ENCODE measurements at regions not wholly inside any gene's neighbourhood (a gene's known extent, or its start where the extent isn't known, plus 50 kb on each side); places are given as distances from the start of the nearest gene placed in this dataset.

DNA sequence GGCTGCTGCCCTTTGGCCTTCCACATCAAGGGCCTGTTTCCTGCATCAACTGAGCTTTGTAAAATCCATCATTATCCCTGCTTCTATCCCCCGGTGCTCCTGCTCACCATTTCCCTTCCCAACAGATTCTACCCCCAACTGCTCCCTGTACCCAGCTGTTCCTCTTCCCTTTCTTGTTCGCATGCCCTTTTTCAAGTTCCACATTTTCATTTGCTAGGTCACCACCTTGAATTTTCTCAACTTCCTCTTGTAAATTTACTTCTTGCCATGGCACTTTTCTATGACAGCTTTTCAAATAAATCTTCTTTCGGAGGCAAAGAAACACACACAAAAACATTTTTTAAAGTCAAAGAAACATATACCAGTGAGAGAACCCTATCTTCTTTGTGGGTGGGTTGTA lies 330.5 kb upstream of the ADGRL2 start:
- BruUV-seq (replicated peaks) = no TSS peak
- intact Hi-C loops (cut with micrococcal nuclease; ENCODE audit: unreplicated experiment) = no loop called here
- Histone ChIP-seq H3K4me2 (ENCODE audit: low read depth, low read length) (no peak overlapping the region), H3K27ac (ENCODE audit: extremely low read length, insufficient read depth, low read length) (no peak overlapping the region), H3K9ac (ENCODE audit: insufficient read depth, low read depth, low read length) (no peak overlapping the region), H3K4me3 (replicated peaks in 1 of 3; ENCODE audit: insufficient read depth in 1 of 3, low read depth in 2 of 3, low read length in 3 of 3) (no peak overlapping the region), H3K27me3 (ENCODE audit: control insufficient read depth in 1 of 2, insufficient read depth in 2 of 2, low read length in 2 of 2) (no peaks in the 10 kb centered on the region; a peak in 1 of 5 replicates), H3K4me1 (ENCODE audit: insufficient read depth, low read length) (no peaks in the 10 kb centered on the region), H3K79me2 (ENCODE audit: insufficient read depth, low read length) (no peaks in the 10 kb centered on the region), H3K36me3 (replicated peaks in 1 of 2; ENCODE audit: control insufficient read depth in 1 of 2, insufficient read depth in 2 of 2, low read length in 2 of 2) (no peaks in the 10 kb centered on the region), H3K9me3 (ENCODE audit: low read length) (peaks cover 27% of the 10 kb centered on the region; the same call in 1 of the 2 replicates), H2AFZ (ENCODE audit: low read length) (no peak overlapping the region), H4K20me1 (ENCODE audit: insufficient read depth, low read length) (no peaks in the 10 kb centered on the region)
- FAIRE-seq = no peak
- TF ChIP-seq EED (CRISPR knock-in tag; IDR thresholded peaks at IDR 0.05) (no peak), GTF2F1 (IDR thresholded peaks at IDR 0.05; ENCODE audit: low read length) (no peak), ZNF724P (CRISPR knock-in tag; IDR thresholded peaks at IDR 0.05; ENCODE audit: borderline replicate concordance) (no peak), JUNB (CRISPR knock-in tag; IDR thresholded peaks at IDR 0.05; ENCODE audit: borderline replicate concordance) (no peak), ZNF34 (CRISPR knock-in tag; IDR thresholded peaks at IDR 0.05; ENCODE audit: borderline replicate concordance) (no peak), HNRNPUL1 (IDR thresholded peaks at IDR 0.05; ENCODE audit: low read depth, low read length) (no peak), ZNF30 (CRISPR knock-in tag; IDR thresholded peaks at IDR 0.05) (no peak), RFX5 (IDR thresholded peaks at IDR 0.05; ENCODE audit: low read depth, low read length) (no peak), ZBTB21 (CRISPR knock-in tag; IDR thresholded peaks at IDR 0.05) (no peak)
- TF ChIP-seq, protein P1, sequence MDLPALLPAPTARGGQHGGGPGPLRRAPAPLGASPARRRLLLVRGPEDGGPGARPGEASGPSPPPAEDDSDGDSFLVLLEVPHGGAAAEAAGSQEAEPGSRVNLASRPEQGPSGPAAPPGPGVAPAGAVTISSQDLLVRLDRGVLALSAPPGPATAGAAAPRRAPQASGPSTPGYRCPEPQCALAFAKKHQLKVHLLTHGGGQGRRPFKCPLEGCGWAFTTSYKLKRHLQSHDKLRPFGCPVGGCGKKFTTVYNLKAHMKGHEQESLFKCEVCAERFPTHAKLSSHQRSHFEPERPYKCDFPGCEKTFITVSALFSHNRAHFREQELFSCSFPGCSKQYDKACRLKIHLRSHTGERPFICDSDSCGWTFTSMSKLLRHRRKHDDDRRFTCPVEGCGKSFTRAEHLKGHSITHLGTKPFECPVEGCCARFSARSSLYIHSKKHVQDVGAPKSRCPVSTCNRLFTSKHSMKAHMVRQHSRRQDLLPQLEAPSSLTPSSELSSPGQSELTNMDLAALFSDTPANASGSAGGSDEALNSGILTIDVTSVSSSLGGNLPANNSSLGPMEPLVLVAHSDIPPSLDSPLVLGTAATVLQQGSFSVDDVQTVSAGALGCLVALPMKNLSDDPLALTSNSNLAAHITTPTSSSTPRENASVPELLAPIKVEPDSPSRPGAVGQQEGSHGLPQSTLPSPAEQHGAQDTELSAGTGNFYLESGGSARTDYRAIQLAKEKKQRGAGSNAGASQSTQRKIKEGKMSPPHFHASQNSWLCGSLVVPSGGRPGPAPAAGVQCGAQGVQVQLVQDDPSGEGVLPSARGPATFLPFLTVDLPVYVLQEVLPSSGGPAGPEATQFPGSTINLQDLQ (CRISPR knock-in tag; IDR thresholded peaks at IDR 0.05) = no peak
- TF ChIP-seq, protein P2, sequence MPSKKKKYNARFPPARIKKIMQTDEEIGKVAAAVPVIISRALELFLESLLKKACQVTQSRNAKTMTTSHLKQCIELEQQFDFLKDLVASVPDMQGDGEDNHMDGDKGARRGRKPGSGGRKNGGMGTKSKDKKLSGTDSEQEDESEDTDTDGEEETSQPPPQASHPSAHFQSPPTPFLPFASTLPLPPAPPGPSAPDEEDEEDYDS (CRISPR knock-in tag; IDR thresholded peaks at IDR 0.05) = no peak
- TF ChIP-seq, protein P3, sequence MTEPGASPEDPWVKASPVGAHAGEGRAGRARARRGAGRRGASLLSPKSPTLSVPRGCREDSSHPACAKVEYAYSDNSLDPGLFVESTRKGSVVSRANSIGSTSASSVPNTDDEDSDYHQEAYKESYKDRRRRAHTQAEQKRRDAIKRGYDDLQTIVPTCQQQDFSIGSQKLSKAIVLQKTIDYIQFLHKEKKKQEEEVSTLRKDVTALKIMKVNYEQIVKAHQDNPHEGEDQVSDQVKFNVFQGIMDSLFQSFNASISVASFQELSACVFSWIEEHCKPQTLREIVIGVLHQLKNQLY (CRISPR knock-in tag; IDR thresholded peaks at IDR 0.05) = no peak
- TF ChIP-seq, protein P4, sequence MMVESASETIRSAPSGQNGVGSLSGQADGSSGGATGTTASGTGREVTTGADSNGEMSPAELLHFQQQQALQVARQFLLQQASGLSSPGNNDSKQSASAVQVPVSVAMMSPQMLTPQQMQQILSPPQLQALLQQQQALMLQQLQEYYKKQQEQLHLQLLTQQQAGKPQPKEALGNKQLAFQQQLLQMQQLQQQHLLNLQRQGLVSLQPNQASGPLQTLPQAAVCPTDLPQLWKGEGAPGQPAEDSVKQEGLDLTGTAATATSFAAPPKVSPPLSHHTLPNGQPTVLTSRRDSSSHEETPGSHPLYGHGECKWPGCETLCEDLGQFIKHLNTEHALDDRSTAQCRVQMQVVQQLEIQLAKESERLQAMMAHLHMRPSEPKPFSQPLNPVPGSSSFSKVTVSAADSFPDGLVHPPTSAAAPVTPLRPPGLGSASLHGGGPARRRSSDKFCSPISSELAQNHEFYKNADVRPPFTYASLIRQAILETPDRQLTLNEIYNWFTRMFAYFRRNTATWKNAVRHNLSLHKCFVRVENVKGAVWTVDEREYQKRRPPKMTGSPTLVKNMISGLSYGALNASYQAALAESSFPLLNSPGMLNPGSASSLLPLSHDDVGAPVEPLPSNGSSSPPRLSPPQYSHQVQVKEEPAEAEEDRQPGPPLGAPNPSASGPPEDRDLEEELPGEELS (CRISPR knock-in tag; IDR thresholded peaks at IDR 0.05) = no peak
- TF ChIP-seq, protein P5, sequence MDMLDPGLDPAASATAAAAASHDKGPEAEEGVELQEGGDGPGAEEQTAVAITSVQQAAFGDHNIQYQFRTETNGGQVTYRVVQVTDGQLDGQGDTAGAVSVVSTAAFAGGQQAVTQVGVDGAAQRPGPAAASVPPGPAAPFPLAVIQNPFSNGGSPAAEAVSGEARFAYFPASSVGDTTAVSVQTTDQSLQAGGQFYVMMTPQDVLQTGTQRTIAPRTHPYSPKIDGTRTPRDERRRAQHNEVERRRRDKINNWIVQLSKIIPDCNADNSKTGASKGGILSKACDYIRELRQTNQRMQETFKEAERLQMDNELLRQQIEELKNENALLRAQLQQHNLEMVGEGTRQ (IDR thresholded peaks at IDR 0.05; ENCODE audit: low read depth, low read length) = no peak
- TF ChIP-seq, protein P5 (CRISPR knock-in tag; IDR thresholded peaks at IDR 0.05; ENCODE audit: borderline replicate concordance) = no peak
- DNase-seq (ENCODE audit: low spot score) = no peak
- ATAC-seq = no peak
- ChIA-PET CTCF (ENCODE audit: low intra/inter-chr PET ratio, low total read pairs) (no interaction called here), POLR2A (no interaction called here)
- in situ Hi-C loops (cut with HindIII; ENCODE audit: extremely low pct_ligation_motif_present, low pct_unique_long_range_greater_than_20kb) = no loop called here
- 2% methylated on average over 3 of the region's 3 CpGs for WGBS (ENCODE audit: low lambda C conversion rate)

All from HepG2 (cell line).